Stimulated activated naive B cell treated with anti-CD40 and anti-IgM and Interleukin-4, amounts not matched to agents 10 μg/mL and 1 μg/mL and 100 μg/mL, for 72 hours (primary cell): ENCODE measurements at regions not wholly inside any gene's neighbourhood (a gene's known extent, or its start where the extent isn't known, plus 50 kb on each side); places are given as distances from the start of the nearest gene placed in this dataset.
"Not testable (repeated sequence)": the region's sequence is repeated elsewhere in the genome, so short reads cannot be mapped to it uniquely, and the experiment has no call there.

Experiments used
- ATAC-seq, 2 donors: fragments of 150-1000 bp; cut with Tn5 transposase; replicated peaks; 2 replicates each; pipeline ENCODE4 v1.10.0; 2021; ENCODE audit warnings: moderate library complexity in 1 of 2
- DNase-seq: peaks from one replicate; pipeline ENCODE4 v3.0.0; 2021
- H3K27ac Mint-ChIP-seq: one replicate; pipeline ENCODE4 v1.8.0; 2022; ENCODE audit warnings: mild to moderate bottlenecking, mixed read lengths
- H3K27me3 Mint-ChIP-seq, 2 donors: one replicate each; pipeline ENCODE4 v1.8.0; 2022; ENCODE audit warnings: mixed read lengths in 2 of 2
- H3K36me3 Mint-ChIP-seq, 2 donors: one replicate each; pipeline ENCODE4 v1.8.0; 2022; ENCODE audit warnings: mixed read lengths in 2 of 2, mild to moderate bottlenecking in 1 of 2
- H3K4me1 Mint-ChIP-seq, 2 donors: one replicate each; pipeline ENCODE4 v1.8.0; 2022; ENCODE audit warnings: mixed read lengths in 2 of 2, mild to moderate bottlenecking in 1 of 2
- H3K4me3 Mint-ChIP-seq, 2 donors: one replicate each; pipeline ENCODE4 v1.8.0; 2022; ENCODE audit warnings: mild to moderate bottlenecking in 2 of 2, mixed read lengths in 2 of 2, moderate library complexity in 1 of 2
- H3K9me3 Mint-ChIP-seq, 2 donors: one replicate each; pipeline ENCODE4 v1.8.0; 2022; ENCODE audit warnings: mixed read lengths in 2 of 2, mild to moderate bottlenecking in 1 of 2

- DNase-seq (no peak), ATAC-seq (no peak)
- Mint-ChIP-seq H3K4me3 (no peak overlapping the region), H3K27me3 (no peaks in the 10 kb centered on the region), H3K36me3 (no peaks in the 10 kb centered on the region), H3K4me1 (no peaks in the 10 kb centered on the region), H3K27ac (no peak overlapping the region), H3K9me3 (peaks cover 0 to 5% of the 10 kb centered on the region in 2 donors)
These were observed 320.1 kb downstream of the CBLN1 start for GRCh38 chr16:48961546-48961945.

GRCh38 chr16:48960830-48961229, 320.8 kb downstream of the CBLN1 start:
- Mint-ChIP-seq H3K27me3 (no peaks in the 10 kb centered on the region), H3K9me3 (peaks cover 0 to 5% of the 10 kb centered on the region in 2 donors), H3K4me1 (no peaks in the 10 kb centered on the region), H3K4me3 (no peak overlapping the region), H3K36me3 (no peaks in the 10 kb centered on the region), H3K27ac (no peak overlapping the region)
- no peak for ATAC-seq
- DNase-seq, result no peak

GRCh38 chr16:48959747-48960146, 321.9 kb downstream of the CBLN1 start:
- Mint-ChIP-seq H3K4me3 (no peak overlapping the region), H3K9me3 (peaks cover 0 to 5% of the 10 kb centered on the region in 2 donors), H3K36me3 (no peaks in the 10 kb centered on the region), H3K27ac (no peak overlapping the region), H3K27me3 (no peaks in the 10 kb centered on the region), H3K4me1 (no peaks in the 10 kb centered on the region)
- no peak for ATAC-seq
- DNase-seq, result no peak

GRCh38 chr16:48959204-48959603, 322.4 kb downstream of the CBLN1 start:
- DNase-seq (no peak), ATAC-seq (no peak)
- H3K4me3 Mint-ChIP-seq, result no peak overlapping the region

GRCh38 chr16:48958681-48959080, 323.0 kb downstream of the CBLN1 start:
- DNase-seq (no peak), ATAC-seq (no peak)
- H3K9me3 Mint-ChIP-seq, result peaks cover 0 to 7% of the 10 kb centered on the region in 2 donors
- no peaks in the 10 kb centered on the region for H3K27me3 Mint-ChIP-seq
- H3K27ac Mint-ChIP-seq, result no peak overlapping the region
- no peak overlapping the region for H3K4me3 Mint-ChIP-seq
- H3K4me1 Mint-ChIP-seq, result no peaks in the 10 kb centered on the region
- H3K36me3 Mint-ChIP-seq, result no peaks in the 10 kb centered on the region

More at GRCh38 chr16:48959204-48959603, 322.4 kb downstream of the CBLN1 start:
- Mint-ChIP-seq H3K27me3 (no peaks in the 10 kb centered on the region), H3K9me3 (peaks cover 0 to 5% of the 10 kb centered on the region in 2 donors), H3K27ac (no peak overlapping the region), H3K36me3 (no peaks in the 10 kb centered on the region), H3K4me1 (no peaks in the 10 kb centered on the region)

GRCh38 chr16:48956620-48957019, 325.0 kb downstream of the CBLN1 start:
- Mint-ChIP-seq H3K4me3 (no peak overlapping the region), H3K4me1 (no peaks in the 10 kb centered on the region), H3K36me3 (no peaks in the 10 kb centered on the region), H3K27me3 (no peaks in the 10 kb centered on the region), H3K9me3 (peaks cover 0 to 7% of the 10 kb centered on the region in 2 donors), H3K27ac (no peak overlapping the region)
- ATAC-seq (no peak), DNase-seq (no peak)

GRCh38 chr16:48955837-48956236, 325.8 kb downstream of the CBLN1 start:
- Mint-ChIP-seq H3K4me3 (no peak overlapping the region), H3K27me3 (no peaks in the 10 kb centered on the region), H3K9me3 (peaks cover 0 to 5% of the 10 kb centered on the region in 2 donors), H3K36me3 (no peaks in the 10 kb centered on the region), H3K27ac (no peak overlapping the region), H3K4me1 (no peaks in the 10 kb centered on the region)
- DNase-seq (no peak), ATAC-seq (no peak)

GRCh38 chr16:48951621-48952125, 330.0 kb downstream of the CBLN1 start:
- H3K36me3 Mint-ChIP-seq, H3K27ac Mint-ChIP-seq, H3K4me1 Mint-ChIP-seq, H3K9me3 Mint-ChIP-seq, H3K4me3 Mint-ChIP-seq, DNase-seq, ATAC-seq, H3K27me3 Mint-ChIP-seq: not testable (repeated sequence)

- no peak for ATAC-seq
- DNase-seq, result no peak
- Mint-ChIP-seq H3K4me3 (no peak overlapping the region), H3K4me1 (no peaks in the 10 kb centered on the region), H3K27ac (no peak overlapping the region), H3K27me3 (no peaks in the 10 kb centered on the region), H3K9me3 (peaks cover 3 to 7% of the 10 kb centered on the region in 2 donors), H3K36me3 (no peaks in the 10 kb centered on the region)
These were observed 331.5 kb downstream of the CBLN1 start for GRCh38 chr16:48950184-48950583.

GRCh38 chr16:48949636-48950035, 332.0 kb downstream of the CBLN1 start:
- Mint-ChIP-seq H3K4me3 (no peak overlapping the region), H3K4me1 (no peaks in the 10 kb centered on the region), H3K36me3 (no peaks in the 10 kb centered on the region), H3K27me3 (no peaks in the 10 kb centered on the region), H3K27ac (no peak overlapping the region), H3K9me3 (peaks cover 3 to 7% of the 10 kb centered on the region in 2 donors)
- DNase-seq (no peak), ATAC-seq (no peak)

GRCh38 chr16:48948911-48949310, 332.7 kb downstream of the CBLN1 start:
- ATAC-seq (no peak), DNase-seq (no peak)
- no peaks in the 10 kb centered on the region for H3K4me1 Mint-ChIP-seq
- H3K27me3 Mint-ChIP-seq, result no peaks in the 10 kb centered on the region
- no peak overlapping the region for H3K27ac Mint-ChIP-seq
- H3K4me3 Mint-ChIP-seq, result no peak overlapping the region
- H3K9me3 Mint-ChIP-seq, result peaks cover 3 to 6% of the 10 kb centered on the region in 2 donors
- H3K36me3 Mint-ChIP-seq, result no peaks in the 10 kb centered on the region

GRCh38 chr16:48947371-48947713, 334.3 kb downstream of the CBLN1 start:
- no peak for ATAC-seq

GRCh38 chr16:48946686-48947370, 334.8 kb downstream of the CBLN1 start:
- no peak overlapping the region for H3K27ac Mint-ChIP-seq
- no peak for ATAC-seq
- H3K4me3 Mint-ChIP-seq, result no peak overlapping the region
- no peak for DNase-seq
- H3K27me3 Mint-ChIP-seq, result no peaks in the 10 kb centered on the region
- H3K9me3 Mint-ChIP-seq, result peaks cover 3 to 4% of the 10 kb centered on the region in 2 donors
- H3K4me1 Mint-ChIP-seq, result no peaks in the 10 kb centered on the region
- H3K36me3 Mint-ChIP-seq, result no peaks in the 10 kb centered on the region

More at GRCh38 chr16:48947371-48947713, 334.3 kb downstream of the CBLN1 start:
- no peaks in the 10 kb centered on the region for H3K36me3 Mint-ChIP-seq
- no peak for DNase-seq
- no peak overlapping the region for H3K27ac Mint-ChIP-seq
- H3K27me3 Mint-ChIP-seq, result no peaks in the 10 kb centered on the region
- no peaks in the 10 kb centered on the region for H3K4me1 Mint-ChIP-seq
- H3K4me3 Mint-ChIP-seq, result no peak overlapping the region
- peaks cover 3 to 4% of the 10 kb centered on the region in 2 donors for H3K9me3 Mint-ChIP-seq

- no peak overlapping the region for H3K4me3 Mint-ChIP-seq
- H3K4me1 Mint-ChIP-seq, result no peaks in the 10 kb centered on the region
- ATAC-seq (no peak), DNase-seq (no peak)
- H3K27me3 Mint-ChIP-seq, result peaks cover 0 to 5% of the 10 kb centered on the region in 2 donors
- H3K27ac Mint-ChIP-seq, result no peak overlapping the region
- H3K36me3 Mint-ChIP-seq, result no peaks in the 10 kb centered on the region
- peaks cover 3 to 6% of the 10 kb centered on the region in 2 donors for H3K9me3 Mint-ChIP-seq
These were observed 333.0 kb upstream of the N4BP1 start for GRCh38 chr16:48942996-48943395.

- Mint-ChIP-seq H3K9me3 (peaks cover 0 to 6% of the 10 kb centered on the region in 2 donors), H3K4me3 (no peak overlapping the region), H3K27ac (no peak overlapping the region), H3K27me3 (peaks cover 0 to 5% of the 10 kb centered on the region in 2 donors), H3K36me3 (no peaks in the 10 kb centered on the region), H3K4me1 (no peaks in the 10 kb centered on the region)
- DNase-seq (no peak), ATAC-seq (no peak)
These were observed 326.8 kb upstream of the N4BP1 start for GRCh38 chr16:48936811-48937210.
